Liver (tissue), 8 donors: ENCODE measurements at regions not wholly inside any gene's neighbourhood (a gene's known extent, or its start where the extent isn't known, plus 50 kb on each side); places are given as distances from the start of the nearest gene placed in this dataset.

ENCODE experiments used
- DNase-seq: peaks from one replicate; pipeline ENCODE4 v3.0.0-alpha.2; 2017; ENCODE audit warnings: low spot score
- H3K27ac ChIP-seq, 2 donors: one replicate each; pipeline ENCODE4 v1.7.0; 2013; ENCODE audit warnings: inconsistent platforms in 2 of 2, low read length in 2 of 2, control low read depth in 1 of 2, low read depth in 1 of 2, mild to moderate bottlenecking in 1 of 2
- H3K27me3 ChIP-seq, 4 donors: one replicate each; pipeline versions ENCODE4 v1.6.1 to v1.7.0; 2013; ENCODE audit warnings: low read length in 3 of 4, inconsistent platforms in 1 of 4, mild to moderate bottlenecking in 1 of 4, moderate library complexity in 1 of 4; ENCODE audit not compliant: control insufficient read depth in 4 of 4, insufficient read depth in 4 of 4
- H3K36me3 ChIP-seq, 4 donors: one replicate each; pipeline versions ENCODE4 v1.6.1 to v1.7.0; 2013; ENCODE audit warnings: low read length in 3 of 4, mild to moderate bottlenecking in 3 of 4, low read depth in 1 of 4, moderate library complexity in 1 of 4; ENCODE audit not compliant: control insufficient read depth in 4 of 4, insufficient read depth in 3 of 4
- H3K4me1 ChIP-seq, 4 donors: one replicate each; pipeline versions ENCODE4 v1.6.1 to v1.7.0; 2013; ENCODE audit warnings: low read length in 3 of 4, mild to moderate bottlenecking in 3 of 4, moderate library complexity in 1 of 4; ENCODE audit not compliant: control insufficient read depth in 4 of 4, insufficient read depth in 4 of 4
- H3K4me3 ChIP-seq, 3 donors: one replicate each; pipeline versions ENCODE4 v1.6.1 to v1.7.0; 2013; ENCODE audit warnings: low read length in 3 of 3, control low read depth in 1 of 3, low read depth in 1 of 3, mild to moderate bottlenecking in 1 of 3
- H3K9ac ChIP-seq, 2 donors: one replicate each; pipeline ENCODE4 v1.7.0; 2013; ENCODE audit warnings: low read length in 2 of 2, mild to moderate bottlenecking in 2 of 2, moderate library complexity in 2 of 2, control low read depth in 1 of 2, low read depth in 1 of 2
- H3K9me3 ChIP-seq, 4 donors: one replicate each; pipeline versions ENCODE4 v1.6.1 to v1.7.0; 2013; ENCODE audit warnings: low read length in 3 of 4; ENCODE audit not compliant: control insufficient read depth in 4 of 4
- ATF3 ChIP-seq: IDR thresholded peaks from 2 replicates; pipeline ENCODE4 v1.6.1; 2016; ENCODE audit warnings: antibody characterized with exemption
- CTCF ChIP-seq: fragments of 150-350 bp; IDR thresholded peaks from 2 replicates; pipeline ENCODE4 v1.5.1; 2017; ENCODE audit warnings: improper control_type of control experiment, low read depth, low read length; ENCODE audit not compliant: missing input control
- EGR1 ChIP-seq, 2 donors: IDR thresholded peaks; 2 replicates each; pipeline ENCODE4 v1.6.1; 2016 to 2018; ENCODE audit warnings: antibody characterized with exemption in 2 of 2, low read depth in 2 of 2
- HNF4A ChIP-seq, 2 donors: conservative IDR thresholded peaks; 2 replicates each; pipeline ENCODE4 v1.6.1; 2016; ENCODE audit warnings: antibody characterized with exemption in 2 of 2, mild to moderate bottlenecking in 2 of 2
- HNF4G ChIP-seq: IDR thresholded peaks from 2 replicates; pipeline ENCODE4 v1.6.1; 2016; ENCODE audit warnings: antibody characterized with exemption
- JUND ChIP-seq, 2 donors: IDR thresholded peaks; 2 replicates each; pipeline ENCODE4 v1.6.1; 2016; ENCODE audit warnings: antibody characterized with exemption in 2 of 2
- MAX ChIP-seq: IDR thresholded peaks from 2 replicates; pipeline ENCODE4 v1.6.1; 2016; ENCODE audit warnings: antibody characterized with exemption
- NR2F2 ChIP-seq: IDR thresholded peaks from 2 replicates; pipeline ENCODE4 v1.6.1; 2016; ENCODE audit warnings: antibody characterized with exemption
- RAD21 ChIP-seq, 2 donors: IDR thresholded peaks; 2 replicates each; pipeline ENCODE4 v1.6.1; 2016; ENCODE audit warnings: antibody characterized with exemption in 2 of 2, mild to moderate bottlenecking in 2 of 2
- REST ChIP-seq: IDR thresholded peaks from 2 replicates; pipeline ENCODE4 v1.6.1; 2016; ENCODE audit warnings: antibody characterized with exemption, mild to moderate bottlenecking
- SP1 ChIP-seq: IDR thresholded peaks from 2 replicates; pipeline ENCODE4 v1.6.1; 2018; ENCODE audit warnings: antibody characterized with exemption, mild to moderate bottlenecking
- TAF1 ChIP-seq: conservative IDR thresholded peaks from 2 replicates; pipeline ENCODE4 v1.6.1; 2016; ENCODE audit warnings: antibody characterized with exemption, mild to moderate bottlenecking
- ZBTB33 ChIP-seq: IDR thresholded peaks from 2 replicates; pipeline ENCODE4 v1.6.1; 2016; ENCODE audit warnings: antibody characterized with exemption
- WGBS: extraction: QIAGEN DNeasy Blood & Tissue Kit; methylation state at CpG from one replicate; pipeline ENCODE4 v1.1.7; 2013; 5-methylcytosine and 5-hydroxymethylcytosine counted together
- donor health status: healthy.
- donor health status: healthy.
- donor health status: healthy.
- donor health status: healthy.
- donor health status: healthy.

GRCh38 chr10:123257904-123258456, 103.8 kb downstream of the BUB3 start:
- Histone ChIP-seq H3K4me1 (no peaks in the 10 kb centered on the region), H3K4me3 (no peak overlapping the region), H3K27ac (no peak overlapping the region), H3K9ac (no peak overlapping the region), H3K27me3 (no peaks in the 10 kb centered on the region), H3K36me3 (no peaks in the 10 kb centered on the region), H3K9me3 (no peaks in the 10 kb centered on the region)
- TF ChIP-seq NR2F2: no peak
- no peak for TF ChIP-seq RAD21 (IDR thresholded peaks at IDR 0.05)
- no peak for TF ChIP-seq JUND (IDR thresholded peaks at IDR 0.05)
- TF ChIP-seq SP1: no peak
- WGBS: 96% methylated on average over 13 of the region's 13 CpGs
- no peak for DNase-seq

GRCh38 chr10:123259081-123259480, 104.9 kb downstream of the BUB3 start:
- no peak overlapping the region for H3K27ac ChIP-seq
- no peaks in the 10 kb centered on the region for H3K27me3 ChIP-seq
- H3K4me1 ChIP-seq: no peaks in the 10 kb centered on the region
- no peak overlapping the region for H3K9ac ChIP-seq
- H3K9me3 ChIP-seq: no peaks in the 10 kb centered on the region
- H3K4me3 ChIP-seq: no peak overlapping the region
- TF ChIP-seq HNF4G: no peak
- no peak for TF ChIP-seq ZBTB33
- TF ChIP-seq HNF4A (conservative IDR thresholded peaks at IDR 0.05): no peak
- TF ChIP-seq RAD21 (IDR thresholded peaks at IDR 0.05): no peak
- TF ChIP-seq REST: no peak
- TF ChIP-seq MAX: no peak
- no peak for TF ChIP-seq EGR1 (IDR thresholded peaks at IDR 0.05; ENCODE audit: low read depth in 2 of 2)
- TF ChIP-seq JUND (IDR thresholded peaks at IDR 0.05): no peak
- TF ChIP-seq ATF3: no peak
- TF ChIP-seq CTCF: no peak
- TF ChIP-seq SP1: no peak
- no peak for TF ChIP-seq TAF1
- no peaks in the 10 kb centered on the region for H3K36me3 ChIP-seq
- no peak for DNase-seq
- WGBS: 82% methylated on average over 2 of the region's 2 CpGs
